TTC549 (cell line): ENCODE measurements at regions not wholly inside any gene's neighbourhood (a gene's known extent, or its start where the extent isn't known, plus 50 kb on each side); places are given as distances from the start of the nearest gene placed in this dataset.

Experiments used
- FAIRE-seq: peaks from 2 replicates; lab custom pipeline; 2012; peaks lifted over from hg19 to GRCh38; lab: Jason Lieb, UNC

GRCh38 chr2:33672389-33672788 is 73.3 kb upstream of the FAM98A start:
- no peak for FAIRE-seq

DNA sequence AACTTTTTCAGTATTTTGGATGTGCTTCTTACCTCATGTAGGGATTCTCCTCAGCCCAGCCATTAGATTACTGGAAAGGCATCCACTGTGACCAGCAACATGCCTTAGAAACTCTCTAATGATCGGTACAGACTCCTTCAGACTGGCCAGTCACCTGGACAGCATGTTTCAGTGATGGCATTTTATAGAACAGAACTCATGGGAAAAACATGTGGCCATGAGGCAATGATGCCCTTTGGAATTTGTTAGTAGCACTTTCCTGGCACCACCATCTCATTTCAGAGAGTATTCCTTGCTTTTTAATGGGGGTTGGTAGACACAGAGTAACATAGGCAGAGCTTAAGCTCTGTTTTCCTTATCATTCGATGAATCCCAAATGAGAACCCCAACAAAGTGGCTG is 72.1 kb upstream of the FAM98A start:
- no peak for FAIRE-seq

DNA sequence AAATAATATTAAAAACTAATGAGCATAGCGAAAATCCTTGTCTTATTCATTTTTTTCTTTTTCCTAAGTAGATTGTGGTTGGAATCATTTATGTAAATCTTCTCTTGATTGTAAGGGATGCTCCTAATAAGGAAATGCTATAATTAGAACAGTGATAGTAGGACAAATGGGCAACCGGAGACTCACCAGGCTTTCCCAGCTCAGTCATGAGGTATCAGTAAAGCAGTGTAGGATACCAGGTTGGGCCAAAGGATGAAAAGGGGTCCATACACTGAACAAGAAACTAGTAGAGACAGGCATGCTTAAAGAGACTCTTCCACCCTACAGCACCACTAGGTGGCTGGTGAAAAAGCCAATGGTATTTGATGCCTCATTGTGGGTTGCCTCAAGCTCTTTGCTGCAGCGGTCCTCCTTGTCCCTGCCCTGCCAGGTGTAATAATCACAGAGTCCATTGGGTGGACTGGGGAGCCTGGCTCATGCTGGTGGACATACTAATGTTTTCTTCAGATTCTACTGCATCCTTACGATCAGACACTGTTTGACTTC is 71.4 kb upstream of the FAM98A start:
- no peak for FAIRE-seq

- no peak for FAIRE-seq
These were observed 67.8 kb upstream of the FAM98A start for GRCh38 chr2:33666879-33667278.

- FAIRE-seq = no peak
These were observed 65.9 kb upstream of the FAM98A start for GRCh38 chr2:33665039-33665438.

DNA sequence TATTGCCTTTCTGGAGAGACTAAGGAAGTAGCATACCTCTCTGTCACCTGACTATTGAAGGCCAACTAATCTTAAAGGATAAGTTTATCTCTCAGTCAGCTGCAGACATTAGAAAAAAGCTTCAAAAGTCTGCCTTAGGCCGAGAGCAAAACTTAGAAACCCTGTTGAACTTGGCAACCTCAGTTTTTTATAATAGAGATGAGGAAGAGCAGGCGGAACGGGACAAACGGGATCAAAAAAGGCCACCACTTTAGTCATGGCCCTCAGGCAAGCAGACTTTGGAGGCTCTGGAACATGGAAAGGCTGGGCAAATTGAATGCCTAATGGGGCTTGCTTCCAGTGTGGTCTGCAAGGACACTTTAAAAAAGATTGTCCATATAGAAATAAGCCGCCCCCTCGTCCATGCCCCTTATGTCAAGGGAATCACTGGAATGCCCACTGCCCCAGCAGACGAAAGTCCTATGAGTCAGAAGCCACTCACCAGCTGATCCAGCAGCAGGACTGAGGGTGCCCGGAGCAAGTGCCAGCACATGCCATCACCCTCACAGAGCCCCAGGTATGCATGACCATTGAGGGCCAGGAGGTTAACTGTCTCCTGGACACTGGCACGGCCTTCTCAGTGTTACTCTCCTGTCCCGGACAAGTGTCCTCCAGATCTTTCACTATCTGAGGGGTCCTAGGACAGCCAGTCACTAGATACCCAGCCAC is 61.5 kb upstream of the FAM98A start:
- FAIRE-seq = no peak

- no peak for FAIRE-seq
These were observed 56.7 kb upstream of the FAM98A start for GRCh38 chr2:33655626-33656320.

- no peak for FAIRE-seq
These were observed 53.7 kb upstream of the FAM98A start for GRCh38 chr2:33652830-33653229.

DNA sequence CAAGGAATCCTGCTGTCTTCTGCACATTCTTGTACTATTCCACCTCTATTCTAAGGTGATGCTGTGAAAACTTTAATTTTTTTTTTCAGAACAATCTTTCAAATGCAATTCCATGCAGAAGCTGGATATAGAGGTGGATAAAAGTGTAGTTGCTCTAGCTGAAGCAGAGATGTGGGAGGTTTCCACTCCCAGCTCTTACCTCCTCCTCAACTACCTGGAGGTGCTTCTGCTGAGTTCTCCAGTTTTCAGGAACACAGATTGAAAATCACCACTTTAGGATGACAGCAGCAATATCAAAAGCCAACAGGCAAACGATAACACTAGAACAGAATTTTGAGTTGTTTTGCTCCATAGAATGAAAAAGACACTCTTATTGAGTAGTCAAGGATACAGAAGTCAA is 51.1 kb upstream of the FAM98A start:
- no peak for FAIRE-seq
